ENCODE measurements at regions not wholly inside any gene's neighbourhood (a gene's known extent, or its start where the extent isn't known, plus 50 kb on each side); places are given as distances from the start of the nearest gene placed in this dataset.

DNA sequence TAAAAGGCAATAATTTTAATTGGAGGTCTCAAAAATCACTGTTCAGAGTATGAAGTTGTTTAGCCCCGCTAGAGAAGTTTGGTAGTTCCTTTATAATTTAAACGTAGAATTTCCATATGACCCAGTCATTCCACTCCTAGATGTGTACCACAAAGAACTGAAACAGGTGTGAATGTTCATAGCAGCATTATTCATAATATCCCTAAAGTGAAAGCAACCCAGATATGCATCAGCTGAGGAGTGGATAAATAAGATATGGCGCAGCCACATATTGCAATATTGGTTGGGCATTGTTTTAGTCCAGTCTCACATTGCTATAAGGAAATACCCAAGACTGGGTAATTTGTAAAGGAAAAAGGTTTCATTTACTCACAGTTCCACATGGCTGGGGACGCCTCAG lies 976.2 kb downstream of the NLGN4Y start:
- Histone ChIP-seq H3K9me3 (no peaks in the 10 kb centered on the region), H3K27me3 (no peaks in the 10 kb centered on the region), H3K27ac (no peak overlapping the region), H3K4me1 (no peaks in the 10 kb centered on the region), H3K36me3 (no peaks in the 10 kb centered on the region), H3K4me3 (no peak overlapping the region)
- no peak for DNase-seq
- TF ChIP-seq, protein P1, sequence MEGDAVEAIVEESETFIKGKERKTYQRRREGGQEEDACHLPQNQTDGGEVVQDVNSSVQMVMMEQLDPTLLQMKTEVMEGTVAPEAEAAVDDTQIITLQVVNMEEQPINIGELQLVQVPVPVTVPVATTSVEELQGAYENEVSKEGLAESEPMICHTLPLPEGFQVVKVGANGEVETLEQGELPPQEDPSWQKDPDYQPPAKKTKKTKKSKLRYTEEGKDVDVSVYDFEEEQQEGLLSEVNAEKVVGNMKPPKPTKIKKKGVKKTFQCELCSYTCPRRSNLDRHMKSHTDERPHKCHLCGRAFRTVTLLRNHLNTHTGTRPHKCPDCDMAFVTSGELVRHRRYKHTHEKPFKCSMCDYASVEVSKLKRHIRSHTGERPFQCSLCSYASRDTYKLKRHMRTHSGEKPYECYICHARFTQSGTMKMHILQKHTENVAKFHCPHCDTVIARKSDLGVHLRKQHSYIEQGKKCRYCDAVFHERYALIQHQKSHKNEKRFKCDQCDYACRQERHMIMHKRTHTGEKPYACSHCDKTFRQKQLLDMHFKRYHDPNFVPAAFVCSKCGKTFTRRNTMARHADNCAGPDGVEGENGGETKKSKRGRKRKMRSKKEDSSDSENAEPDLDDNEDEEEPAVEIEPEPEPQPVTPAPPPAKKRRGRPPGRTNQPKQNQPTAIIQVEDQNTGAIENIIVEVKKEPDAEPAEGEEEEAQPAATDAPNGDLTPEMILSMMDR (IDR thresholded peaks at IDR 0.05), result no peak
- intact Hi-C loops (cut with DNase I; ENCODE audit: low total_unique reads), result no loop called here

DNA sequence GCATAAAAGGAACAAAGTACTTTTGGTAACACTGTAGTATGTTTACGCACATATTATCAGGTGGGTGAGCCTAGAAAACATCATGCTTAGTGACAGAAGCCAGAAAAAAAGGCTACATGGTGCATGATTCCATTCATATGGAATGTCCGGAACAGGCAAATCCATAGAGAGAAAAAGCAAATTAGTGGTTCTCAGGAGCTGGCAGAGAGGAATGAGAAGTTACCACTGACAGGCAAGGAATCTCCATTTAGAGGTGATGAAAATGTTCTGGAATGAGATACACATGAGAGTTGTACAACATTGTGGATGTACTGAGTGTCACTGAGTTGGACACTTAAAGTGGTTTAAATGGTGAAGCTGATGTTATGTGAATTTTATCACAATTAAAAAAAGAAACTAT lies 976.9 kb downstream of the NLGN4Y start:
- intact Hi-C loops (cut with DNase I; ENCODE audit: low total_unique reads), result no loop called here
- Histone ChIP-seq H3K36me3 (no peaks in the 10 kb centered on the region), H3K27ac (no peak overlapping the region), H3K9me3 (no peaks in the 10 kb centered on the region), H3K4me3 (no peak overlapping the region), H3K27me3 (no peaks in the 10 kb centered on the region), H3K4me1 (no peaks in the 10 kb centered on the region)
- TF ChIP-seq, protein P1 (IDR thresholded peaks at IDR 0.05), result no peak
- no peak for DNase-seq

DNA sequence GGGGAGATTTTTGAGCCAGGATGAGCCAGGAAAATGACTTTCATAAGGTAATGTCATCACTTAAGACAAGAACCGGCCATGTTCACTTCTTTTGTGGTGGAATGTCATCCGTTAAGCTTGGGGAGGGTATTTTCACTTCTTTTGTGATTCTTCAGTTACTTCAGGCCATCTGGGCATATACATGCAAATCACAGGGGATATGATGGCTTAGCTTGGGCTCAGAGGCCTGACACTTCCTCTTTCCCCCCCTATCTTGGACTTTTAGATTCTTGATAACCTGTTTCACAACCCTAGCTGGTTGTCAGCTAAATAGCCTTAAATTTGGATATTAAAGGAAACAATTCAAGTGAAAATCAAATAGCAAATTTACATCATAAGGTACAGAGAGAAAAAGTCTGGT lies 986.0 kb downstream of the NLGN4Y start:
- Histone ChIP-seq H3K27me3 (no peaks in the 10 kb centered on the region), H3K4me3 (no peak overlapping the region), H3K27ac (no peak overlapping the region), H3K9me3 (no peaks in the 10 kb centered on the region), H3K4me1 (no peaks in the 10 kb centered on the region), H3K36me3 (no peaks in the 10 kb centered on the region)
- TF ChIP-seq, protein P1 (IDR thresholded peaks at IDR 0.05), result no peak
- no peak for DNase-seq
- intact Hi-C loops (cut with DNase I; ENCODE audit: low total_unique reads), result no loop called here

DNA sequence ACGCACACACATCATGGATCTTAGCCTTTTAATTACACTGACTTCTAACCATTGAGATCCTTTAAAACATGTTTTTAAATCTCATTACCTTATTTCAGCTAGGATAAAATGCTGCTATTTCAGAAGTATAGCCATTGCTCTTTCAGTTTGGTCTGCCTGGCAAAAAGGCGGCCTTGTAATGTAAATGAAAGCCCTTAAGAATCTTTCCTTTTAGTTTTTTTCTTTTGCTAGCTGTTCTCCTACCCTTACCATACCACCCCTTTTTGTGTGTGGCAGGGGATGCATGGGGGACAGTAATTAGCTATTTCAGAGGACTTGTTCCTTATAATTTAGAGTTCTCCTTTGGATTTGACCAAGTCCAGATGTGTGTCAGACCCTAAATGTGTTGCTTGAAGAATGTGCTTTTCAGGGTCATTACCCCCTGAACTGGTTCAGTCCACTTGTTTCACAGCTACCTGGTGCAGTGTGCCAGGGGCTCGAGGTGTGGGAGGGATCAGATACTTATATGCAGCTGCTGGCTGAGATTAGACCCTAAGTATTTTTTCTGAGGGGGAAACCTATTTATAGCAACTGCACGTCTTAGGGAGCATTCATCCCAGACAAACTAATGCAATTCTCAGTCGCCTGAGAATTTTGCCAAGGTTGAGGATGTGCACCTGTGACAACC lies 986.8 kb downstream of the NLGN4Y start:
- TF ChIP-seq, protein P1 (IDR thresholded peaks at IDR 0.05), result no peak
- intact Hi-C loops (cut with DNase I; ENCODE audit: low total_unique reads), result no loop called here
- H3K36me3 ChIP-seq, result no peaks in the 10 kb centered on the region

DNA sequence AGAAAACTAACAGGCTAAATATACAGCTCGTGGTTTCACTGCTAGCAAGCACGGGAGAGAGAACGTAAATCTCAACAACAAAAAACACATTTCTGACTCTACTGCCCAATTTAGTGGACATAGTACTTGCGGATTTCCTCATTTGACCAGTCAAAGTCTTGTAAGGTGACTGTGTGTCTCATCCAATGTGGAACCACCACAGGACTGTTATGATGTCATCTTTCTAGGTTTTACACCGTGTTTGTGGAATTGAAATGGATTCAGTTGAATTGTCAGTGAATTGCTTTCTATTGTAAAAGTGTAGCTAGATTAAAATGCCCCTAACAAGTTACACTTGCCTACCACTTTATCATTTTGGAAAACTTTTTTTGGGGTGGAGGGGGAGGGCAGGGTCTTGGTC lies 1010.8 kb downstream of the NLGN4Y start:
- H3K4me1 ChIP-seq, result no peaks in the 10 kb centered on the region
- H3K27me3 ChIP-seq, result no peaks in the 10 kb centered on the region
- TF ChIP-seq, protein P1 (IDR thresholded peaks at IDR 0.05), result no peak
- no peak for DNase-seq
- no peaks in the 10 kb centered on the region for H3K36me3 ChIP-seq
- H3K4me3 ChIP-seq, result no peak overlapping the region
- intact Hi-C loops (cut with DNase I; ENCODE audit: low total_unique reads), result no loop called here
- no peaks in the 10 kb centered on the region for H3K9me3 ChIP-seq
- no peak overlapping the region for H3K27ac ChIP-seq

More for the DNA sequence above, 986.8 kb downstream of the NLGN4Y start:
- Histone ChIP-seq H3K27me3 (no peaks in the 10 kb centered on the region), H3K4me1 (no peaks in the 10 kb centered on the region), H3K4me3 (no peak overlapping the region), H3K27ac (no peak overlapping the region), H3K9me3 (no peaks in the 10 kb centered on the region)
- DNase-seq, result no peak

All from tibial artery (tissue), 4 donors.